Loucy (cell line): ENCODE measurements at regions not wholly inside any gene's neighbourhood (a gene's known extent, or its start where the extent isn't known, plus 50 kb on each side); places are given as distances from the start of the nearest gene placed in this dataset.

ENCODE experiments used
- H2AFZ ChIP-seq: fragments of 200-600 bp; sonication (generic); 2 replicates; pipeline ENCODE4 v1.6.0; 2016; ENCODE audit warnings: antibody characterized with exemption, mild to moderate bottlenecking, low read length, moderate library complexity
- H3F3A ChIP-seq: fragments of 200-600 bp; 2 replicates; pipeline ENCODE4 v1.6.0; 2016; ENCODE audit warnings: antibody characterized with exemption, low read depth, mild to moderate bottlenecking
- H3K27me3 ChIP-seq: fragments of 200-600 bp; sonication (generic); 2 replicates; pipeline ENCODE4 v1.6.1; 2014; ENCODE audit warnings: low read length, mild to moderate bottlenecking; ENCODE audit not compliant: insufficient read depth, poor library complexity, severe bottlenecking
- H3K36me3 ChIP-seq: fragments of 200-600 bp; sonication (generic); 2 replicates; pipeline ENCODE4 v1.6.1; 2016; ENCODE audit warnings: low read length; ENCODE audit not compliant: insufficient read depth
- H3K4me1 ChIP-seq: fragments of 200-600 bp; sonication (generic); 2 replicates; pipeline ENCODE4 v1.5.1; 2014; ENCODE audit warnings: low read length, mild to moderate bottlenecking; ENCODE audit not compliant: insufficient read depth, poor library complexity, severe bottlenecking
- H3K4me2 ChIP-seq: fragments of 200-600 bp; sonication (generic); 2 replicates; pipeline ENCODE4 v1.6.0; 2014; ENCODE audit warnings: antibody characterized with exemption, low read length, low read depth, mild to moderate bottlenecking; ENCODE audit not compliant: poor library complexity, severe bottlenecking
- H3K4me3 ChIP-seq: fragments of 200-600 bp; sonication (generic); 2 replicates; pipeline ENCODE4 v1.5.1; 2014; ENCODE audit warnings: low read length, mild to moderate bottlenecking, mixed read lengths; ENCODE audit not compliant: poor library complexity, severe bottlenecking
- H3K79me2 ChIP-seq: fragments of 200-600 bp; sonication (generic); 2 replicates; pipeline ENCODE4 v1.6.1; 2014; ENCODE audit warnings: low read length; ENCODE audit not compliant: insufficient read depth
- H3K9ac ChIP-seq: fragments of 200-600 bp; sonication (generic); 2 replicates; pipeline ENCODE4 v1.6.0; 2014; ENCODE audit warnings: mild to moderate bottlenecking, low read depth, low read length, moderate library complexity; ENCODE audit not compliant: poor library complexity, severe bottlenecking
- H3K9me2 ChIP-seq: fragments of 200-600 bp; sonication (generic); replicated peaks from 2 replicates; pipeline ENCODE4 v1.6.1; 2016; ENCODE audit warnings: low read depth, low read length, mixed read lengths
- H3K9me3 ChIP-seq: fragments of 200-600 bp; sonication (generic); 2 replicates; pipeline ENCODE4 v1.6.1; 2014; ENCODE audit warnings: mild to moderate bottlenecking, antibody characterized with exemption, low read length, low read depth; ENCODE audit not compliant: insufficient read depth
- H4K20me1 ChIP-seq: fragments of 200-600 bp; sonication (generic); 2 replicates; pipeline ENCODE4 v1.6.0; 2014; ENCODE audit warnings: antibody characterized with exemption, low read length, mild to moderate bottlenecking; ENCODE audit not compliant: insufficient read depth, poor library complexity, severe bottlenecking
- EZH2phosphoT487 ChIP-seq: fragments of 200-600 bp; IDR thresholded peaks from 2 replicates; pipeline ENCODE4 v1.6.1; 2018; ENCODE audit warnings: antibody characterized with exemption, mild to moderate bottlenecking, moderate library complexity, borderline replicate concordance
- TF ChIP-seq, protein P1 (sequence below): fragments of 200-600 bp; sonication (generic); conservative IDR thresholded peaks from 2 replicates; pipeline ENCODE4 v1.5.1; 2014; ENCODE audit warnings: mild to moderate bottlenecking, antibody characterized with exemption, low read length

DNA sequence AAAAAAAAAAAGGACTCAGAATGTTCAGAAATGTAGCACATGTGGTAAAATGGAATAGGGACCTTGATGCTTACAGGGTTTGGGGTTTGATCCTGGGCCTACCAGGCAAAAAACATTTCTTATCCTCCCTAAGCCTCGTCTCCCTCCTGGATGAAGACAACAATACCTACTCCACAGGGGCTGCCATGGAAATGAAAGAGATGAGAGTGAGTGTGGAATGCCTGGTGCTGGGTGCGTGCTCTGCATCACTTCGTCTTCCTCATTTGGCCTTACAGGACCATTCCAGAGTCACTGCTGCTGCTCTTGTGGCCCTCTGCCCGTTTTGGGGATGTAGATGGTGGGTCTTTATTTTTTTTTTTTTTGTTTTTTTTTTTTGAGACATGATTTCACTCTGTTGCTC is 692.9 kb upstream of the EEF2KMT start:
- Histone ChIP-seq H3K4me3 (no peak overlapping the region), H2AFZ (no peak overlapping the region), H3K9ac (no peak overlapping the region), H3K4me1 (no peaks in the 10 kb centered on the region), H3K4me2 (no peak overlapping the region), H3K9me3 (no peaks in the 10 kb centered on the region), H4K20me1 (no peaks in the 10 kb centered on the region), H3K9me2 (no peaks in the 10 kb centered on the region), H3K79me2 (no peaks in the 10 kb centered on the region), H3K36me3 (no peaks in the 10 kb centered on the region), H3K27me3 (no peaks in the 10 kb centered on the region), H3F3A (no peaks in the 10 kb centered on the region)
- TF ChIP-seq, protein P1, sequence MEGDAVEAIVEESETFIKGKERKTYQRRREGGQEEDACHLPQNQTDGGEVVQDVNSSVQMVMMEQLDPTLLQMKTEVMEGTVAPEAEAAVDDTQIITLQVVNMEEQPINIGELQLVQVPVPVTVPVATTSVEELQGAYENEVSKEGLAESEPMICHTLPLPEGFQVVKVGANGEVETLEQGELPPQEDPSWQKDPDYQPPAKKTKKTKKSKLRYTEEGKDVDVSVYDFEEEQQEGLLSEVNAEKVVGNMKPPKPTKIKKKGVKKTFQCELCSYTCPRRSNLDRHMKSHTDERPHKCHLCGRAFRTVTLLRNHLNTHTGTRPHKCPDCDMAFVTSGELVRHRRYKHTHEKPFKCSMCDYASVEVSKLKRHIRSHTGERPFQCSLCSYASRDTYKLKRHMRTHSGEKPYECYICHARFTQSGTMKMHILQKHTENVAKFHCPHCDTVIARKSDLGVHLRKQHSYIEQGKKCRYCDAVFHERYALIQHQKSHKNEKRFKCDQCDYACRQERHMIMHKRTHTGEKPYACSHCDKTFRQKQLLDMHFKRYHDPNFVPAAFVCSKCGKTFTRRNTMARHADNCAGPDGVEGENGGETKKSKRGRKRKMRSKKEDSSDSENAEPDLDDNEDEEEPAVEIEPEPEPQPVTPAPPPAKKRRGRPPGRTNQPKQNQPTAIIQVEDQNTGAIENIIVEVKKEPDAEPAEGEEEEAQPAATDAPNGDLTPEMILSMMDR, result no peak
- no peak for TF ChIP-seq EZH2phosphoT487

DNA sequence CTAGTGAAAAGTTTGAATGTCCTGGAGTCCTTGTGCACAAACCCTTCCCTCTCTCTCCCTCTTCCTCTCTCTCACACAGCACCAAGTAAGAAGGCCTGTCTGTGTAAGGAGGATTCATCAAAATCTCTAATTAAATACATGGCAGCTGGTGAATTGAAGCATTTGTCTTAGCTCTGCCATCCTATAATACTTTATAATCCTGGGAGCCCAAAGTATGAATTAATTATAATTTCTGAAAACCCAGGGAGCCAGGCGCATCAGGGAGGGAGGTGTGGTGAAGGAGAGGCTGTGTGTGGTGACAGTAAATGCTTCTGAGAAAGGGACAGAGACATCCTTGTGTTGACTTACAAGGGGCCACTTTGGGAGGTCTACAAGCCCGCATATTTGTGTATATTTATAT is 691.4 kb upstream of the EEF2KMT start:
- Histone ChIP-seq H4K20me1 (no peaks in the 10 kb centered on the region), H3K9me3 (no peaks in the 10 kb centered on the region), H3K9ac (no peak overlapping the region), H3K4me2 (no peak overlapping the region), H3K4me1 (no peaks in the 10 kb centered on the region), H3K9me2 (no peaks in the 10 kb centered on the region), H3K4me3 (no peak overlapping the region), H3K27me3 (no peaks in the 10 kb centered on the region), H3F3A (no peaks in the 10 kb centered on the region), H2AFZ (no peak overlapping the region), H3K79me2 (no peaks in the 10 kb centered on the region), H3K36me3 (no peaks in the 10 kb centered on the region)
- no peak for TF ChIP-seq EZH2phosphoT487
- TF ChIP-seq, protein P1, result no peak

DNA sequence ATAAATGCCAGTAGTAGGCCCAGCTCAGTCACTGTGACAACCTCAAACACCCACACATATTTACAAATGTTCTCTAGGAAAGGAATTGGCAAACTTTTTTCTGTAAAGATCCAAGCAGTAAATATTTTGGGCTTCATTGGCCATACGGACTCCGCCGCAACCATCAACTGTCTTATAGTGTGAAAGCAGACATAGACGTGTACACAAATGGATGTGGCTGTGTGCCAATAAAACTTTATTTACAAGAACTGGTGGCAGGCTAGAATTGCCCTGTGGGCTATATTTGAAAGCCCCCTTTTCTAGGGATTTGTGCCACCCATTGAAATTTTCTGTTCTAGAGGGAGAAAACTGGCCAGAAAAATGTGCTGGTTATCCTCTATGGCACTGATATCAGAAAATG is 683.8 kb upstream of the EEF2KMT start:
- H3K27me3 ChIP-seq, result no peaks in the 10 kb centered on the region
- H3F3A ChIP-seq, result no peaks in the 10 kb centered on the region

More for the DNA sequence above, 683.8 kb upstream of the EEF2KMT start:
- TF ChIP-seq, protein P1, result no peak
- no peak for TF ChIP-seq EZH2phosphoT487
- H3K4me3 ChIP-seq, result no peak overlapping the region
- H3K9ac ChIP-seq, result no peak overlapping the region
- no peaks in the 10 kb centered on the region for H4K20me1 ChIP-seq
- no peaks in the 10 kb centered on the region for H3K36me3 ChIP-seq
- no peaks in the 10 kb centered on the region for H3K9me3 ChIP-seq
- H3K79me2 ChIP-seq, result no peaks in the 10 kb centered on the region
- H3K9me2 ChIP-seq, result no peaks in the 10 kb centered on the region
- no peak overlapping the region for H2AFZ ChIP-seq
- H3K4me2 ChIP-seq, result no peak overlapping the region
- no peaks in the 10 kb centered on the region for H3K4me1 ChIP-seq
